ENCODE measurements at regions not wholly inside any gene's neighbourhood (a gene's known extent, or its start where the extent isn't known, plus 50 kb on each side); places are given as distances from the start of the nearest gene placed in this dataset.

GRCh38 chr10:107813451-107814162, 649.1 kb upstream of the SORCS1 start (continued):
- TF ChIP-seq ZNF462 (CRISPR knock-in tag; IDR thresholded peaks at IDR 0.05): no peak
- no peak for TF ChIP-seq POLR2AphosphoS5 (IDR thresholded peaks at IDR 0.05; ENCODE audit: low read depth)
- TF ChIP-seq EZH2phosphoT487 (IDR thresholded peaks at IDR 0.05; ENCODE audit: unreplicated experiment): no peak
- no peak for TF ChIP-seq ETS1 (IDR thresholded peaks at IDR 0.05)
- TF ChIP-seq ZNF331 (CRISPR knock-in tag; IDR thresholded peaks at IDR 0.05; ENCODE audit: low read depth): no peak
- TF ChIP-seq NANOG (IDR thresholded peaks at IDR 0.05; ENCODE audit: borderline replicate concordance): no peak
- TF ChIP-seq EZH2 (IDR thresholded peaks at IDR 0.05; ENCODE audit: low read depth, unreplicated experiment): no peak
- no peak for TF ChIP-seq CTCF (conservative IDR thresholded peaks at IDR 0.05; ENCODE audit: low read depth in 2 of 2)
- TF ChIP-seq JUNB (IDR thresholded peaks at IDR 0.05; ENCODE audit: unreplicated experiment): no peak
- no peak for TF ChIP-seq ZNF114 (CRISPR knock-in tag; IDR thresholded peaks at IDR 0.05)

Measured in GM23338 (cell line).